Tibial artery (tissue), 4 donors: ENCODE measurements at regions not wholly inside any gene's neighbourhood (a gene's known extent, or its start where the extent isn't known, plus 50 kb on each side); places are given as distances from the start of the nearest gene placed in this dataset.
A peak's percentile ranks its signal among the peaks of the same experiment; 100 is the strongest.

ENCODE experiments used
- DNase-seq, 2 donors: peaks; one replicate each; pipeline ENCODE4 v3.0.0-alpha.2; 2019
- H3K27ac ChIP-seq, 2 donors: fragments of 200-600 bp; sonication (generic) in 1 of 2; 1 replicate in 1 of 2; 2 replicates in 1 of 2; pipeline ENCODE4 v1.5.1; 2018 to 2019; ENCODE audit warnings: mild to moderate bottlenecking in 1 of 2
- H3K27me3 ChIP-seq, 2 donors: fragments of 200-600 bp; sonication (generic) in 1 of 2; one replicate each; pipeline versions ENCODE4 v1.5.1 to v1.6.0; 2016 to 2019
- H3K36me3 ChIP-seq, 3 donors: fragments of 200-600 bp; sonication (generic) in 2 of 3; one replicate each; pipeline ENCODE4 v1.5.1; 2016 to 2019; ENCODE audit warnings: mild to moderate bottlenecking in 2 of 3
- H3K4me1 ChIP-seq, 4 donors: fragments of 200-600 bp; sonication (generic) in 2 of 4; 1 replicate in 3 of 4; 2 replicates in 1 of 4; pipeline ENCODE4 v1.5.1; 2016 to 2019
- H3K4me3 ChIP-seq, 2 donors: fragments of 200-600 bp; sonication (generic) in 1 of 2; 1 replicate in 1 of 2; 2 replicates in 1 of 2; pipeline ENCODE4 v1.5.1; 2018 to 2019; ENCODE audit warnings: mild to moderate bottlenecking in 2 of 2
- H3K9me3 ChIP-seq, 3 donors: fragments of 200-600 bp; sonication (generic) in 1 of 3; one replicate each; pipeline ENCODE4 v1.5.1; 2016 to 2019
- intact Hi-C: fragments of 100-400 bp; cut with DNase I; formaldehyde crosslinking; loops from one replicate; pipeline ENCODE4 v1.15.0; 2023; ENCODE audit warnings: low total_unique reads
- TF ChIP-seq, protein P1 (sequence below), 2 experiments: fragments of 200-600 bp in 1 of 2; fragments of 450-650 bp in 1 of 2; IDR thresholded peaks; one replicate each; pipeline ENCODE4 v1.5.1; 2017 to 2019; ENCODE audit warnings: antibody characterized with exemption in 2 of 2, mild to moderate bottlenecking in 1 of 2, moderate library complexity in 1 of 2

DNA sequence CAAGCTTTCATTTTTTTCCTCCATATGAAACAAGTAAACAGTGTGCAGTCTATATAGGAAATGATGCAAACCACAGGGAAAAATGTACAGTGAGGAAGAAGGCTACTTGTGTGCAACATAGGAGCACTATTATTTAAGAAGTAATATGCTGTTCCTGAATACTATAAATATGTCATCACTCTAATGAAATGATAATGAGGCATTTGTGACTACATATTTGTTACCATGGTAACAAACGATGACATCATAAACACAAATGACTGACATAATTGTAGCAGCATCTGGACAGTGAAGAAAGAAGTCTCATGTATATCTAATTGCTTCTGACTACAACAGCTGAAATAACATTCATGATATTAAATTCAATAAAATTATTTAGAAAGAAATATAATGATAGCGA, 164.8 kb downstream of the C7orf25 start:
- DNase-seq, result no peak
- Histone ChIP-seq H3K27me3 (no peaks in the 10 kb centered on the region), H3K9me3 (no peaks in the 10 kb centered on the region), H3K4me3 (no peak overlapping the region), H3K36me3 (no peaks in the 10 kb centered on the region), H3K27ac (no peak overlapping the region), H3K4me1 (peaks cover 0 to 41% (median 16%) of the 10 kb centered on the region in 4 donors)
- TF ChIP-seq, protein P1, sequence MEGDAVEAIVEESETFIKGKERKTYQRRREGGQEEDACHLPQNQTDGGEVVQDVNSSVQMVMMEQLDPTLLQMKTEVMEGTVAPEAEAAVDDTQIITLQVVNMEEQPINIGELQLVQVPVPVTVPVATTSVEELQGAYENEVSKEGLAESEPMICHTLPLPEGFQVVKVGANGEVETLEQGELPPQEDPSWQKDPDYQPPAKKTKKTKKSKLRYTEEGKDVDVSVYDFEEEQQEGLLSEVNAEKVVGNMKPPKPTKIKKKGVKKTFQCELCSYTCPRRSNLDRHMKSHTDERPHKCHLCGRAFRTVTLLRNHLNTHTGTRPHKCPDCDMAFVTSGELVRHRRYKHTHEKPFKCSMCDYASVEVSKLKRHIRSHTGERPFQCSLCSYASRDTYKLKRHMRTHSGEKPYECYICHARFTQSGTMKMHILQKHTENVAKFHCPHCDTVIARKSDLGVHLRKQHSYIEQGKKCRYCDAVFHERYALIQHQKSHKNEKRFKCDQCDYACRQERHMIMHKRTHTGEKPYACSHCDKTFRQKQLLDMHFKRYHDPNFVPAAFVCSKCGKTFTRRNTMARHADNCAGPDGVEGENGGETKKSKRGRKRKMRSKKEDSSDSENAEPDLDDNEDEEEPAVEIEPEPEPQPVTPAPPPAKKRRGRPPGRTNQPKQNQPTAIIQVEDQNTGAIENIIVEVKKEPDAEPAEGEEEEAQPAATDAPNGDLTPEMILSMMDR (IDR thresholded peaks at IDR 0.05), result no peak
- intact Hi-C loops, result no loop called here

DNA sequence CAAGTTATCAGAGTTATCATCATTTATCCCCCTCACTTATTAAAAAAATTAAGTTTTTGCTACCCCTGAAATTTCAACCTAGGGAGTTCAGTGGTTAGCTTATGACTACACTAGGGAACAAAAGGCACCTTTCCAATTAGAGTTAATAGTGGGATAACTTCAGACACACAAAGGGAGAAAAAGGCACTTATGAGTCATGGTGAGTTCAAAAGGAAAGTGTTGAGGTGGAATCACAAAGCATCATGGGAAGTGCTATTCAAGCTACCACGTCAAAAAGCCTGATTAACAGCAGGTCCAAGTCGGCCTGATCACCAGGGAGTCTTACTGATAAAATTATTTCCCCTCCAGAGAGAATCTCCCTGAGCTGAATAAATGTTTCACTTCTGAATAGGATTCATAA, 165.7 kb downstream of the C7orf25 start:
- Histone ChIP-seq H3K9me3 (no peaks in the 10 kb centered on the region), H3K4me3 (no peak overlapping the region), H3K27me3 (no peaks in the 10 kb centered on the region), H3K27ac (no peak overlapping the region), H3K4me1 (peaks cover 0 to 46% (median 16%) of the 10 kb centered on the region in 4 donors), H3K36me3 (no peaks in the 10 kb centered on the region)
- intact Hi-C loops, result no loop called here
- no peak for DNase-seq
- TF ChIP-seq, protein P1 (IDR thresholded peaks at IDR 0.05), result no peak

- H3K4me3 ChIP-seq, result no peak overlapping the region
- TF ChIP-seq, protein P1 (IDR thresholded peaks at IDR 0.05), result peak; percentile 17 to 53
- H3K27me3 ChIP-seq, result no peaks in the 10 kb centered on the region
- no peaks in the 10 kb centered on the region for H3K9me3 ChIP-seq
- H3K4me1 ChIP-seq, result peaks cover 0 to 53% (median 18%) of the 10 kb centered on the region in 4 donors
- DNase-seq, result peak in 1 of 2 donors; percentile 61
- peak overlapping the region in 1 of 2 donors; percentile 1 for H3K27ac ChIP-seq
- no peaks in the 10 kb centered on the region for H3K36me3 ChIP-seq
- intact Hi-C loops, result no loop called here
Observed at GRCh38 chr7:42745357-42746059, 166.4 kb downstream of the C7orf25 start.

- TF ChIP-seq, protein P1 (IDR thresholded peaks at IDR 0.05), result no peak
- no peak overlapping the region for H3K27ac ChIP-seq
Observed at GRCh38 chr7:42744746-42745145, 167.1 kb downstream of the C7orf25 start.

GRCh38 chr7:42743077-42743858, 168.6 kb downstream of the C7orf25 start:
- TF ChIP-seq, protein P1 (IDR thresholded peaks at IDR 0.05), result no peak
- Histone ChIP-seq H3K4me3 (no peak overlapping the region), H3K4me1 (peaks cover 0 to 73% (median 29%) of the 10 kb centered on the region in 4 donors), H3K36me3 (no peaks in the 10 kb centered on the region), H3K27me3 (no peaks in the 10 kb centered on the region), H3K27ac (peak overlapping the region in 1 of 2 donors; percentile 36), H3K9me3 (no peaks in the 10 kb centered on the region)
- DNase-seq, result no peak
- intact Hi-C loops, result no loop called here

More at GRCh38 chr7:42744746-42745145, 167.1 kb downstream of the C7orf25 start:
- Histone ChIP-seq H3K36me3 (no peaks in the 10 kb centered on the region), H3K9me3 (no peaks in the 10 kb centered on the region), H3K4me3 (no peak overlapping the region), H3K4me1 (peaks cover 0 to 61% (median 24%) of the 10 kb centered on the region in 4 donors), H3K27me3 (no peaks in the 10 kb centered on the region)
- intact Hi-C loops, result no loop called here
- DNase-seq, result no peak
